ENCODE measurements at regions not wholly inside any gene's neighbourhood (a gene's known extent, or its start where the extent isn't known, plus 50 kb on each side); places are given as distances from the start of the nearest gene placed in this dataset.

DNA sequence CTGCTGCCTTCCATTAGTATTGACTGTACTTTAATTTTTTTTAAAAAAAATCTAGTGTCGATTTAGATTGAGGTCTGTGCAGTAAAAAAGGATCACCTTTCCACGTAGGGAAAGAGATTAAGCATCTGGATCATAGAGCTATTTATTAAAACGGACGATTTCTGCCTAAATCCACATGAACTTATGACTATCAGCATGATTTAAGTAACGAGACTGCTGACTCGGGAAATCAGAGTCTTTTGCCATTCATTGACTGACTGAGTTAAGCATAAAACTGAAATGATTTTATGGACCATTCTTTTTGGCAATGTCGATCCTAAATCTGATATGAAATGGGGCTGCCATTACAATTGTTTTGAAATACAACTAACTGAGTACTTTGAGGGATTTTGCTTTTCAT is 261.7 kb downstream of the SAMD5 start:
- Mint-ChIP-seq H3K9me3 (no peaks in the 10 kb centered on the region), H3K4me3 (no peak overlapping the region), H3K4me1 (ENCODE audit: low read depth) (no peaks in the 10 kb centered on the region), H3K27me3 (ENCODE audit: low read depth) (no peaks in the 10 kb centered on the region), H3K27ac (no peak overlapping the region), H3K36me3 (ENCODE audit: low read depth) (no peaks in the 10 kb centered on the region)

DNA sequence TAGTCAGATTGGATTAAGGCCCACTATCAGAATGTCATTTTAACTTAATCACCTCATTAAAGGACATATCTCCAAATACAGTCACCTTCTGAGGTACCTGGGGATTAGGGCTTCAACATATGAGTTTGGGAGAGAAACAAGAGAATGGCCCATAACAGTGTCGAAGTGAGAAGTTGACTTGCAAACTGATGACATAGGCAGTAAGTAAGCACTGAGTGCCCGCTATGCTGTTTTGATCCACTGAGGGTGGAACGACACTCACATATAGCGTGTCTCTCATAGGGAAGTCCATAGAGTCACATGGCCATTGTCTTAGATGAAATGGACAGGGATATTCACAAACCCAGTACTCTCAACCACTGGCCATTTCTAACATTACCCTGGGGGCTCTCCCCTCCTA is 264.2 kb downstream of the SAMD5 start:
- Mint-ChIP-seq H3K4me3 (no peak overlapping the region), H3K9me3 (no peaks in the 10 kb centered on the region), H3K36me3 (ENCODE audit: low read depth) (no peaks in the 10 kb centered on the region), H3K27ac (no peak overlapping the region), H3K4me1 (ENCODE audit: low read depth) (no peaks in the 10 kb centered on the region), H3K27me3 (ENCODE audit: low read depth) (no peaks in the 10 kb centered on the region)

DNA sequence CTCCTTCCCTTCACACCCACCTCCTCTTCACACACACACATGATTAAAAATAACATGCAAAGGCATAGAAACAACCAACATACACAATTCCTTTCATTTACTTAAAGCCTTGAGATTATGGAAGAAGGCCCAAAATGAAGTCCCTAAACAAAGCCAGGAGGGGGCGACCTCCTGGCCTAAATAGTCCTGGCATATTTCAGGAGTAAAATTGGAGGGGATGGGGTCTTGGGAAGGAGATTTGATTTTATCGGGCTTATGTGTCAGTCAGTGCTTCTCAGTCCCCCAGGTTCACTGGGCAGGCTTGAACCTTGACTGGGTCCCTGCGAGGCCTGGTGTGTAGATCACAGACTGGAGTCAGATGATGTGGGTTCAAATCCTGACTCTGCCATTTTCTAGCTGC is 266.4 kb downstream of the SAMD5 start:
- no peaks in the 10 kb centered on the region for H3K27me3 Mint-ChIP-seq (ENCODE audit: low read depth)
- no peaks in the 10 kb centered on the region for H3K36me3 Mint-ChIP-seq (ENCODE audit: low read depth)
- no peaks in the 10 kb centered on the region for H3K9me3 Mint-ChIP-seq
- H3K4me1 Mint-ChIP-seq (ENCODE audit: low read depth): no peaks in the 10 kb centered on the region
- H3K27ac Mint-ChIP-seq: no peak overlapping the region
- no peak overlapping the region for H3K4me3 Mint-ChIP-seq

DNA sequence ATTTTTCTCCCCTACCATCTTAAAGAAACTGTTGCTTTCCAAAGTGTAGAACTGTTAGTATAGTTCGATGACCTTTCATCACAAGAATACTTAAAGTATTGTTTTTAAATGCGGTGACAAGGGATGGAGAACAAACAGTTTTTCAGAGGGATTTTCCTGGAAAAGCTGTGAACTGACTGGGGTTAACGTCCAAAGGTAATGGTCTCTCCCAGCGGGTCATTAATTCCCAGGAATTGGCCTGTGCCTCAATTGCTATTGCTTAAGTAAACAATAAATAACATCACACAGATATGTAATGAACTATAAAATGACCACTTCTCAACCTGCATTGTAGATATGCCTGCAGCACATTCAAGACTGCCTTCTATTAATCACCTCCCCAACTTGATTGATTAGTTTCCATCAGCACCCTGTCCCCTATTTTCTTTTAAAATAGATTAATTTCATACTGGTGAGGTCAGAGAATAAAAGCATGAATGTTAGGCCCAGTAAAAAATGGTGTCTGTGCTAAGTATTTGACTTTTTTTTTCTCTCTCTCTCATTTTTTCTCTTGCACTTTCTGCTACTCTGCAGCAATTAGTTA is 268.2 kb downstream of the SAMD5 start:
- no peaks in the 10 kb centered on the region for H3K36me3 Mint-ChIP-seq (ENCODE audit: low read depth)
- H3K9me3 Mint-ChIP-seq: no peaks in the 10 kb centered on the region
- no peak overlapping the region for H3K4me3 Mint-ChIP-seq
- H3K4me1 Mint-ChIP-seq (ENCODE audit: low read depth): no peaks in the 10 kb centered on the region
- H3K27me3 Mint-ChIP-seq (ENCODE audit: low read depth): no peaks in the 10 kb centered on the region
- no peak overlapping the region for H3K27ac Mint-ChIP-seq

DNA sequence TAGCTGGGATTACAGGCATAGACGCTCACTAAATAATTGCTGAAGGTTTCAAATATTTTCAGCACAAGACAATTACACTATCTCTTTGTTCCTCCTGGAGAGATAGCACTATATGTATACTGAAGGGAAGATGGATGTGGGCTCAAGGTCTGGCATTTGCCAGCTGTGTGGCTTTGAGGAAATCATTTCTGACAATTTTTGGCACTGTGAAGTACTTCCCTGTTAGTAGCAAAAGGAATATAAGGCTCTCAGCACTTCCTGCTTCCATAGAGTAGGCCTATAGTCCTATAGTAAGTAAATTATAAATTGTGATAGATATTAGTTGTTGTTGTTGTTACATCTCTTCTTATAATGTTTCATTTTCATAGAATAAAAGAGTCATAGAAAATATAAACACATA is 271.1 kb downstream of the SAMD5 start:
- Mint-ChIP-seq H3K36me3 (ENCODE audit: low read depth) (no peaks in the 10 kb centered on the region), H3K27me3 (ENCODE audit: low read depth) (no peaks in the 10 kb centered on the region), H3K4me3 (no peak overlapping the region), H3K9me3 (no peaks in the 10 kb centered on the region), H3K4me1 (ENCODE audit: low read depth) (no peaks in the 10 kb centered on the region), H3K27ac (no peak overlapping the region)

DNA sequence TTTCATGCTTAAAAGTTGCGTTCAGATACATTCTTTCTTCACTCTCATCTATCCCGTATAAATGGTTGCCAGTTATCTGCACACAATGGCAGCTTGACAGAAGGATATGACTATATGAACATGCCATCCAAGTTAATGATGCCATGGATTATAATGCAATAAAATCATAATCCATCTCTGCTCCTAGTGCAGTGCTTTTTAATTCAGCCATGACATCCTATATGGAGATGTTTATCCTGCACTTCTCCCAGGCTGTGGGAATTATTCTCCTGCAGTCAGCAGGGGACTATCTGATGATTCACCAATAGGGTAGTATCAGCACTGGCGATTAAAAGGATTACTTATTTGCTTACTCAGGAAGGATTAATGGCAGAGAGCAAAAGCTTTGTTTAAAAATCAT is 273.8 kb downstream of the SAMD5 start:
- H3K4me3 Mint-ChIP-seq: no peak overlapping the region
- no peaks in the 10 kb centered on the region for H3K27me3 Mint-ChIP-seq (ENCODE audit: low read depth)

DNA sequence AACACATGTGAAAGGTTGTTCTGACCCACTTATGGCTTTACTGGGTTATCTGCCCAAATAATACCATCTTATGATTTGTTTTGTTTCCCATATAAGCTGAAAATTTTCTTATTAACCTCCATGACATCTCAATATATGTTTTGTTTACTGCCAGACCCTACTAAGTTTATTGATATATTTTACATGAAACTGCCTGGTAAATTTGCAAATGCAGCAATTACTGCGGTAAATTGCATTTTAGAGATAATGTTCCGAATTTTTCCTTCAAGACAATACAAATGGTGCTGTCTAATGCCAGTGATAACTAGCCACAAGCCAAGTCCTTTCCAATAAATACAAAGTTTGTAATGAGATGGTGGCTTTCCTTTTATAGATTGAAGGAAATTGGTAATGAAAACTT is 275.9 kb downstream of the SAMD5 start:
- Mint-ChIP-seq H3K9me3 (no peaks in the 10 kb centered on the region), H3K36me3 (ENCODE audit: low read depth) (no peaks in the 10 kb centered on the region), H3K27ac (no peak overlapping the region)

More for the DNA sequence above, 273.8 kb downstream of the SAMD5 start:
- H3K9me3 Mint-ChIP-seq: no peaks in the 10 kb centered on the region
- no peaks in the 10 kb centered on the region for H3K36me3 Mint-ChIP-seq (ENCODE audit: low read depth)
- H3K27ac Mint-ChIP-seq: no peak overlapping the region
- H3K4me1 Mint-ChIP-seq (ENCODE audit: low read depth): no peaks in the 10 kb centered on the region

DNA sequence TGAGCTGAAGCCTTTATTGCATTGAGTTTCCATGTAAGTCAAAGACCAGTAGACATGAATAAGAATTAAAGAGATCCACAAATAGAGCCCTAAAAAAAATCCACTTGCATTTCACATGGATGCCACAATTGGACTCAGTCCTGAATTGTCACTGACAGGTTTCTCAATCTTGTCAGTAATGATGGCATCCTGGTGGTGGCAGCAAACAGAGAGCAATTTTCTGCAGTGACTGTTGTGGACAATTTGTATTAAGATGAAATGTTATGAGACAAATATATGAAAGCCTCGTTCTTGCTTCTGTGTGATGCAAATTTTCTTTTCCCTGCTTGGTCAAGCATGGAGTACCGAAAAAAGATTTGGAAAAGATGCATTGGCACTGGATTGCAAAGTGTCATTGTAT is 278.9 kb downstream of the SAMD5 start:
- no peaks in the 10 kb centered on the region for H3K4me1 Mint-ChIP-seq (ENCODE audit: low read depth)
- no peaks in the 10 kb centered on the region for H3K27me3 Mint-ChIP-seq (ENCODE audit: low read depth)
- H3K27ac Mint-ChIP-seq: no peak overlapping the region
- H3K36me3 Mint-ChIP-seq (ENCODE audit: low read depth): no peaks in the 10 kb centered on the region
- no peak overlapping the region for H3K4me3 Mint-ChIP-seq
- H3K9me3 Mint-ChIP-seq: peaks cover 3% of the 10 kb centered on the region

More for the DNA sequence above, 275.9 kb downstream of the SAMD5 start:
- no peak overlapping the region for H3K4me3 Mint-ChIP-seq
- no peaks in the 10 kb centered on the region for H3K27me3 Mint-ChIP-seq (ENCODE audit: low read depth)
- no peaks in the 10 kb centered on the region for H3K4me1 Mint-ChIP-seq (ENCODE audit: low read depth)

DNA sequence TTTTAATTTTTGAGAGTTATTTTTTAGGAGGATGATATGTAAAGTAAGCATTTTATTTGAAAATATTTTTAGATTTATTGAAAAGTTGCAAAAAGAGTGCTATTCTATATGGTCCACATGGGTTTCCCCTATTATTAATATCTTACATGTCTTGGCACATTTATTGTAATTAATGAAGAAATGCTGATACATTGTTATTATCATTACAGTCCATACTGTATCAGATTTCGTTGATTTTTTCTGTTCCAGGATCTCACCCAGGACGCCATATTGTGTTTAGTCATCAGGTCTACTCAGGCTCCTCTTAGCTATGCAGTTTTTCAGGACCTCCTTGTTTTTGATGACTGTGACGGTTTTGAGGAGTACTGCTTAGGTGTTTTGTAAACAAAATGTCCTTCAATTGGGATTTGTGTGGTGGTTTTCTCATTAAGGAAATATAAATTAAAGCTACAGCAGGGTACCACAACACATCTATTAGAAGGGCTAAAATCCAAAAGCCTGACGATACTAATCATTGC is 281.0 kb downstream of the SAMD5 start:
- no peaks in the 10 kb centered on the region for H3K27me3 Mint-ChIP-seq (ENCODE audit: low read depth)
- H3K4me3 Mint-ChIP-seq: no peak overlapping the region

DNA sequence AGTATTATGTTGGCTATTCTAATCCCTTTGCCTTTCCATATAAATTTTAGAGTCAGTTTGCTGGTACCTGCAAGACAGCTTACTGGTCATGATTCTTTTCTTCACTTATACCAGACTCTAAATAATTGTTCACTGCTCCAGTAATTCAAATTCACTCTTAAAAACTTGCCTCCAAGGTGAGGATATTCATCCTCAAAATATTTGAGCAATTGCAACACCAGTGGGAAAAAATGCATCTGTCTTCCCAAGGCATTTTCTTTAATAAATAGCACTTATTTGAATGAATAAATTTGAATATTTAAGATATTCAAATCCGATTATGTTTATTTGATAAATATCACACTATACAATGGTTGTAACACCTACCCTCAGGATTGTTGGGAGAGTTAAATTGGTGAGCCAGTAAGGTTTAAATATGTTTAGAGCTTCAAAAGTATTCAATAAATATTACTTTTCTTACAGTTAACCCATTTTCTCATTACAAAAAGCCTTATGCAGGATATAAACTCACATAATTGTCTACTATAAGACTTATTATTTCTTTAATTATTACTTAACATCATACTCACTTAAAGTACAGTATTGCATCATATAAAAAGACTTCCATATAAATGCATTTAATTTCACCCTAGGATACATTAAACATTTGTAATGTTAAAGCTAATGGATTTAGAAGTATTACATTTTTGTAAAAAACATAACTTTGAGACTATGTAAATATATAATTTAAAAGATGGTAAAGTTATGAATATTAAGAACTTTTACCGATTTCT is 285.6 kb downstream of the SAMD5 start:
- H3K9me3 Mint-ChIP-seq: peaks cover 6% of the 10 kb centered on the region
- no peak overlapping the region for H3K4me3 Mint-ChIP-seq
- H3K27me3 Mint-ChIP-seq (ENCODE audit: low read depth): no peaks in the 10 kb centered on the region
- no peaks in the 10 kb centered on the region for H3K36me3 Mint-ChIP-seq (ENCODE audit: low read depth)
- H3K4me1 Mint-ChIP-seq (ENCODE audit: low read depth): no peaks in the 10 kb centered on the region
- H3K27ac Mint-ChIP-seq: no peak overlapping the region

More for the DNA sequence above, 281.0 kb downstream of the SAMD5 start:
- H3K9me3 Mint-ChIP-seq: peaks cover 4% of the 10 kb centered on the region
- no peaks in the 10 kb centered on the region for H3K36me3 Mint-ChIP-seq (ENCODE audit: low read depth)
- no peak overlapping the region for H3K27ac Mint-ChIP-seq
- H3K4me1 Mint-ChIP-seq (ENCODE audit: low read depth): no peaks in the 10 kb centered on the region

DNA sequence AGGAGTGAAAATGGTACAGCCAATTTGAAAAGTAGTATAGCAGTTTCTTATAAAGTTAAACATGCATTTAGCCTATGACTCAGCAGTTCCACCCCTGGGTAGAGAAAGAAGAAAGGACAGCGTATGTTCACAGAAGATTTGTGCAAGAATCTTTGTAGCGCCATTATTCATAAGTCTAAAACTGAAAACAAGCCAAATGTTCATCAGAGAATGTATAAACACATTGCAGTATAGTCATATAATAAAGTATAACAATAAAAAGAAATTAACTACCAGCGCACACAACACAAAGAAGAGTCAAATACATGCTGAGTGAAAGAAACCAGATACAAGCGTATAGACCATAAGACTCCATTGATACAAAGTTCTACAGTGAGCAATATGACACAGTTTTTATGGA is 294.0 kb downstream of the SAMD5 start:
- no peak overlapping the region for H3K27ac Mint-ChIP-seq
- H3K9me3 Mint-ChIP-seq: peaks cover 7% of the 10 kb centered on the region

DNA sequence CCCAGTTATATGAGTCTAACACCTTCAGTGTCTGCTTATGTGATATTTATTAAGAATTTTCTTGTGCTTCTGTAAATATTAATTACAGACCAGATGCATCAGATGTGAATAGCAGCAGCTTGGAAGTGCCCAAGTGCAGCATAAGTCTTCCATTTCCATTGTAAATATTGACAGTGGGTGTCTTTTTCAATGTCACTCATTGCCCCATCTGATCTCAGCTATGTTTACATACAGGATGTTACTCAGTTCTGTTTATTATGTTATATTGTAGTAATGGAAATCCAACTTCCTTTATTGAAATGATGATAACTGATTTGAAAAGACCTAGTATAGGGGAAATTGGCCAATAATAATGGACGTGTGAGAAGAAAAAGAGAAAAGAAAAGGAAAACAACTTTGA is 296.7 kb downstream of the SAMD5 start:
- Mint-ChIP-seq H3K36me3 (ENCODE audit: low read depth) (no peaks in the 10 kb centered on the region), H3K27ac (no peak overlapping the region), H3K9me3 (peaks cover 7% of the 10 kb centered on the region), H3K4me1 (ENCODE audit: low read depth) (no peaks in the 10 kb centered on the region), H3K27me3 (ENCODE audit: low read depth) (no peaks in the 10 kb centered on the region), H3K4me3 (no peak overlapping the region)

More for the DNA sequence above, 294.0 kb downstream of the SAMD5 start:
- Mint-ChIP-seq H3K4me3 (no peak overlapping the region), H3K36me3 (ENCODE audit: low read depth) (no peaks in the 10 kb centered on the region), H3K4me1 (ENCODE audit: low read depth) (no peaks in the 10 kb centered on the region), H3K27me3 (ENCODE audit: low read depth) (no peaks in the 10 kb centered on the region)

DNA sequence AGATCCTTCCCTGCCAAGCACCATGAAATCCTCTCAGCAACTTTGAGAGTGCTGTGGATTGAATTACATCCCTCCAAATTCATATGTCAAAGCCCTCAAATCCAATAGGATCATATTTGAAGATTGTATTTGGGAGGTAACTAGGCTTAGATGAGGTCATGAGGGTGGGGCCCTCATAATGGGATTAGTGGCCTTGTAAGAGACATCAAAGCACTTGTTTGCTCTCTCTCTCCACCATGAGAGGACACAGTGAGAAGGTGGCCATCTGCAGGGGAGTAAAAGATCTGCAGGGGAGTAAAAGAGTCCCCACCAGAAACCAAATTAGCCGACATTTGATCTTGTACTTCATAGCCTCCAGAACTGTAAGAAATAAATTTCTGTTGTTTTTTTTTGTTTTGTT is 298.2 kb downstream of the SAMD5 start:
- Mint-ChIP-seq H3K4me3 (no peak overlapping the region), H3K27ac (no peak overlapping the region), H3K36me3 (ENCODE audit: low read depth) (no peaks in the 10 kb centered on the region), H3K4me1 (ENCODE audit: low read depth) (no peaks in the 10 kb centered on the region), H3K9me3 (peaks cover 7% of the 10 kb centered on the region), H3K27me3 (ENCODE audit: low read depth) (no peaks in the 10 kb centered on the region)

DNA sequence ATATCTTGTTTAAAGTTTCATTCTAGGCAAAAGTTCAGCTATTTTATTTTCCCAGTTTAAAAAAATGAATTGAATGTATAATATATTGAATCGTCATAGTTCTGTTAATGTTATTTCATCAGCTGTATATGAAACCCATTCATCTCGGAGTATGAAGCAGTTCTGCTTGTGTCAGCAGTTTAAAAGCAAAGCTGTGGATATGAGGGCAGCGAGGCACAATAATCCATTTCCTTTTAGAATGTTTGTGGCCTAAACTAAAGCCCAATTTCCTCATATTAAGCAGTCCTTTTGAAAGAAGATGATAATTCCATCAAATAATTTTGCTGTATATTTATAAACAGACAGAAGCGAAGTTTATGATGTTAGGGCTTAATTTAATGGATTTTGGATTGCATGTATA is 300.1 kb downstream of the SAMD5 start:
- H3K4me1 Mint-ChIP-seq (ENCODE audit: low read depth): no peaks in the 10 kb centered on the region
- no peak overlapping the region for H3K27ac Mint-ChIP-seq
- H3K9me3 Mint-ChIP-seq: peaks cover 7% of the 10 kb centered on the region
- H3K27me3 Mint-ChIP-seq (ENCODE audit: low read depth): no peaks in the 10 kb centered on the region
- no peaks in the 10 kb centered on the region for H3K36me3 Mint-ChIP-seq (ENCODE audit: low read depth)
- H3K4me3 Mint-ChIP-seq: no peak overlapping the region

DNA sequence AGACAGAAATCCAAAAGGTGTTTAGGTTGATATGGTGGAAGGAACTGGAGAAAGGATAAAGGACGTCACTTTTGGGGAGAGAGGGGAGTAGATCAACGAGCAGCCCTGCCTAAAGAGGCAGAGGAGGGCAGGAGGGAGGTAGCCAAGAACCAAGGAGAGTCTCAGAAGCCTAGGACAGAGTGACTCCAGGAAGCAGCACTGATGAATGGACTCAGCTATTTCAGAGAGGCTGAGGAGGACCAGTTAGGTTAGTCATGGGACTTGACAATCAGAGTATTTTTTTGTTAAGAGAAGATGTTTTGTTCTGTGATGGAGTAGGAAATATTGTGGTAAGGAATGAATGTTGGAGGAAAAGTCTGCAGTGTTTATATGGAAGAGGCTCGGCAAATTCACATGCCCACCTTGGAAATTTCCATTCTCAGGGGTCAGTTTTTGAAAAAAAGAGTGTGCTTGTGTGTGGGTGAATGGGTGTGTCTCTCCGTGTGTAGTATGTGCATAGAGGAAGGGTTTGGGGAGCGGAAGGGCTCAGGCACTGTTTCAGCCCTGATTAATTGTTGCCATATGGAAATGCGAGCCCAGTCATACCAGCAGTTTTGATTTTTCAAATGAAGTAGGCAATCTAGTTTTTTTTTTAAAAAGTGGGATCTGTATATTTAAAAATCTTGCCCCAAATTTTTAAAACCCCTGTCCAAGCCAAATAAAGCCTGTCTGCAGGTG is 303.6 kb downstream of the SAMD5 start:
- no peaks in the 10 kb centered on the region for H3K36me3 Mint-ChIP-seq (ENCODE audit: low read depth)
- no peaks in the 10 kb centered on the region for H3K27me3 Mint-ChIP-seq (ENCODE audit: low read depth)
- H3K4me1 Mint-ChIP-seq (ENCODE audit: low read depth): no peaks in the 10 kb centered on the region
- H3K9me3 Mint-ChIP-seq: no peaks in the 10 kb centered on the region
- H3K27ac Mint-ChIP-seq: no peak overlapping the region
- no peak overlapping the region for H3K4me3 Mint-ChIP-seq

Data from T-helper 1 cell treated with Interleukin-12 subunit alpha and Interleukin-12 subunit beta and Interleukin-4 antibody, amounts not matched to agents 30 μg/mL and 1 μg/mL, for 36 hours (primary cell).